PC-9 (cell line): ENCODE measurements at regions not wholly inside any gene's neighbourhood (a gene's known extent, or its start where the extent isn't known, plus 50 kb on each side); places are given as distances from the start of the nearest gene placed in this dataset.
"Not testable (repeated sequence)": the region's sequence is repeated elsewhere in the genome, so short reads cannot be mapped to it uniquely, and the experiment has no call there.

Experiments
- BruUV-seq: library from RNA; stranded (reverse); fragments of 400-500 nt; replicated peaks from 2 replicates; lab custom pipeline; 2021; lab: Mats Ljungman, UMichigan
- CTCF ChIA-PET: fragments of 300-600 bp; sonication (Branson Sonifier 250); formaldehyde crosslinking; loops from one replicate; lab custom pipeline; 2022; ENCODE audit warnings: antibody characterized with exemption; lab: Charles Lee
- POLR2A ChIA-PET: fragments of 300-600 bp; sonication (Branson Sonifier 250); formaldehyde crosslinking; loops from one replicate; lab custom pipeline; 2022; ENCODE audit warnings: antibody characterized with exemption; ENCODE audit not compliant: unreplicated experiment; lab: Charles Lee
- DNase-seq, 2 experiments: peaks; one replicate each; pipeline versions ENCODE4 v3.0.0 to v3.0.0-alpha.2; 2015 to 2022; ENCODE audit warnings: mixed read lengths in 1 of 2
- H2AFZ ChIP-seq: fragments of 200-600 bp; sonication (generic); 2 replicates; pipeline ENCODE4 v1.8.1; 2017; ENCODE audit warnings: antibody characterized with exemption
- H3F3A ChIP-seq: fragments of 200-600 bp; sonication (generic); 2 replicates; pipeline ENCODE4 v1.8.1; 2017; ENCODE audit warnings: antibody characterized with exemption, mild to moderate bottlenecking, low read depth; ENCODE audit not compliant: insufficient read depth
- H3K27ac ChIP-seq: fragments of 200-600 bp; sonication (generic); 2 replicates; pipeline ENCODE4 v1.6.1; 2016; ENCODE audit warnings: mixed run types
- H3K27me3 ChIP-seq: fragments of 200-600 bp; sonication (generic); 2 replicates; pipeline ENCODE4 v1.6.1; 2016; ENCODE audit warnings: low read depth, mixed run types; ENCODE audit not compliant: insufficient read depth
- H3K36me3 ChIP-seq: fragments of 200-600 bp; sonication (generic); 2 replicates; pipeline ENCODE4 v1.6.1; 2016; ENCODE audit warnings: low read depth, mixed run types
- H3K4me1 ChIP-seq: fragments of 200-600 bp; sonication (generic); replicated peaks from 2 replicates; pipeline ENCODE4 v1.6.1; 2016; ENCODE audit warnings: mixed run types; ENCODE audit not compliant: insufficient read depth
- H3K4me2 ChIP-seq: fragments of 200-600 bp; sonication (generic); 2 replicates; pipeline ENCODE4 v1.6.1; 2017; ENCODE audit warnings: mixed run types
- H3K4me3 ChIP-seq: fragments of 200-600 bp; sonication (generic); 2 replicates; pipeline ENCODE4 v1.6.1; 2016; ENCODE audit warnings: mixed run types
- H3K79me2 ChIP-seq: fragments of 200-600 bp; sonication (generic); 2 replicates; pipeline ENCODE4 v1.6.1; 2017; ENCODE audit warnings: low read depth, mixed run types
- H3K9me2 ChIP-seq: fragments of 200-600 bp; sonication (generic); 2 replicates; pipeline ENCODE4 v1.8.1; 2017; ENCODE audit warnings: mild to moderate bottlenecking; ENCODE audit not compliant: insufficient read depth
- H3K9me3 ChIP-seq: fragments of 200-600 bp; sonication (generic); 2 replicates; pipeline ENCODE4 v1.8.1; 2016; ENCODE audit warnings: low read depth; ENCODE audit not compliant: insufficient read depth
- H4K20me1 ChIP-seq: fragments of 200-600 bp; sonication (generic); 2 replicates; pipeline ENCODE4 v1.8.1; 2017; ENCODE audit not compliant: insufficient read depth
- CTCF ChIP-seq: fragments of 200-600 bp; sonication (generic); conservative IDR thresholded peaks from 2 replicates; pipeline ENCODE4 v1.6.1; 2017; ENCODE audit warnings: mixed run types, antibody characterized with exemption, mild to moderate bottlenecking, moderate library complexity
- EZH2 ChIP-seq: fragments of 200-600 bp; sonication (generic); IDR thresholded peaks from 2 replicates; pipeline ENCODE4 v1.8.0; 2017; ENCODE audit warnings: antibody characterized with exemption, low read depth
- intact Hi-C: fragments of 100-400 bp; cut with micrococcal nuclease; formaldehyde crosslinking; loops from one replicate; pipeline ENCODE4 v1.10.0; 2022; ENCODE audit not compliant: unreplicated experiment

- POLR2A ChIA-PET = no interaction called here
- no TSS peak for BruUV-seq
Measured at GRCh38 chr16:29154088-29154487, 169.2 kb downstream of the LAT start.

GRCh38 chr16:29153307-29153706 lies 168.5 kb downstream of the LAT start:
- DNase-seq, H3K9me3 ChIP-seq, H3K27ac ChIP-seq, H3K36me3 ChIP-seq, H3K4me2 ChIP-seq, H3K4me3 ChIP-seq, CTCF ChIA-PET, intact Hi-C loops, H3K9me2 ChIP-seq, H4K20me1 ChIP-seq, H3K27me3 ChIP-seq, H3K79me2 ChIP-seq, POLR2A ChIA-PET, H2AFZ ChIP-seq, BruUV-seq: not testable (repeated sequence)
- H3F3A ChIP-seq = peaks cover 15% of the 10 kb centered on the region
- peaks cover 22% of the 10 kb centered on the region for H3K4me1 ChIP-seq

More at GRCh38 chr16:29154088-29154487, 169.2 kb downstream of the LAT start:
- H4K20me1 ChIP-seq = no peaks in the 10 kb centered on the region
- no peak for TF ChIP-seq EZH2
- no peak for TF ChIP-seq CTCF
- H3K4me3 ChIP-seq = no peak overlapping the region
- no peaks in the 10 kb centered on the region for H3K9me3 ChIP-seq
- no peaks in the 10 kb centered on the region for H3K36me3 ChIP-seq
- DNase-seq = no peak
- H3K4me1 ChIP-seq = peaks cover 23% of the 10 kb centered on the region
- H3K79me2 ChIP-seq = no peaks in the 10 kb centered on the region
- H3K9me2 ChIP-seq = no peaks in the 10 kb centered on the region
- no peak overlapping the region for H3K27ac ChIP-seq
- CTCF ChIA-PET = no interaction called here
- no peak overlapping the region for H3K4me2 ChIP-seq
- H3F3A ChIP-seq = peaks cover 15% of the 10 kb centered on the region
- intact Hi-C loops = no loop called here
- H2AFZ ChIP-seq = no peak overlapping the region
- no peaks in the 10 kb centered on the region for H3K27me3 ChIP-seq

- H3K27me3 ChIP-seq, H3K4me2 ChIP-seq, H3K27ac ChIP-seq, CTCF ChIA-PET, H3K36me3 ChIP-seq, H2AFZ ChIP-seq, H3K9me2 ChIP-seq, intact Hi-C loops, H4K20me1 ChIP-seq, H3K79me2 ChIP-seq, DNase-seq, BruUV-seq, H3K9me3 ChIP-seq, H3K4me3 ChIP-seq, POLR2A ChIA-PET: not testable (repeated sequence)
- H3K4me1 ChIP-seq = peaks cover 15% of the 10 kb centered on the region
- peaks cover 15% of the 10 kb centered on the region for H3F3A ChIP-seq
Measured at GRCh38 chr16:29152544-29153031, 167.7 kb downstream of the LAT start.

- Histone ChIP-seq H3K9me2 (no peaks in the 10 kb centered on the region), H3K27ac (no peak overlapping the region), H3K4me1 (peaks cover 5% of the 10 kb centered on the region), H3K9me3 (no peaks in the 10 kb centered on the region), H4K20me1 (no peaks in the 10 kb centered on the region), H3K4me2 (no peak overlapping the region), H3F3A (peaks cover 4% of the 10 kb centered on the region; the same call in 1 of the 2 replicates), H3K79me2 (no peaks in the 10 kb centered on the region), H3K27me3 (no peaks in the 10 kb centered on the region), H3K4me3 (no peak overlapping the region), H3K36me3 (no peaks in the 10 kb centered on the region), H2AFZ (no peak overlapping the region)
- no peak for DNase-seq
- no peak for TF ChIP-seq CTCF
- TF ChIP-seq EZH2 = no peak
- no TSS peak for BruUV-seq
- intact Hi-C loops = no loop called here
- POLR2A ChIA-PET = no interaction called here
- CTCF ChIA-PET = no interaction called here
Measured at GRCh38 chr16:29151317-29151716, 166.5 kb downstream of the LAT start.

GRCh38 chr16:29149912-29150311 lies 165.1 kb downstream of the LAT start:
- H3K36me3 ChIP-seq, H3K9me2 ChIP-seq, H3K27ac ChIP-seq, H3K79me2 ChIP-seq, DNase-seq, CTCF ChIA-PET, H3K4me3 ChIP-seq, H3K27me3 ChIP-seq, H3K4me2 ChIP-seq, H2AFZ ChIP-seq, H3F3A ChIP-seq, H3K9me3 ChIP-seq, BruUV-seq, H3K4me1 ChIP-seq, H4K20me1 ChIP-seq, intact Hi-C loops: not testable (repeated sequence)
- POLR2A ChIA-PET = interaction anchor here (0.6 kb wide), 1 partner anchor 206 kb away, joined by 4 read pairs; no protein-coding TSS in a partner anchor
